GM19397 (cell line): ENCODE measurements at regions not wholly inside any gene's neighbourhood (a gene's known extent, or its start where the extent isn't known, plus 50 kb on each side); places are given as distances from the start of the nearest gene placed in this dataset.

ENCODE experiments used
- ATAC-seq: cut with Tn5 transposase; IDR thresholded peaks from one replicate; pipeline ENCODE4 v1.9.1; 2021; ENCODE audit warnings: mild to moderate bottlenecking, moderate library complexity; ENCODE audit not compliant: unreplicated experiment

DNA sequence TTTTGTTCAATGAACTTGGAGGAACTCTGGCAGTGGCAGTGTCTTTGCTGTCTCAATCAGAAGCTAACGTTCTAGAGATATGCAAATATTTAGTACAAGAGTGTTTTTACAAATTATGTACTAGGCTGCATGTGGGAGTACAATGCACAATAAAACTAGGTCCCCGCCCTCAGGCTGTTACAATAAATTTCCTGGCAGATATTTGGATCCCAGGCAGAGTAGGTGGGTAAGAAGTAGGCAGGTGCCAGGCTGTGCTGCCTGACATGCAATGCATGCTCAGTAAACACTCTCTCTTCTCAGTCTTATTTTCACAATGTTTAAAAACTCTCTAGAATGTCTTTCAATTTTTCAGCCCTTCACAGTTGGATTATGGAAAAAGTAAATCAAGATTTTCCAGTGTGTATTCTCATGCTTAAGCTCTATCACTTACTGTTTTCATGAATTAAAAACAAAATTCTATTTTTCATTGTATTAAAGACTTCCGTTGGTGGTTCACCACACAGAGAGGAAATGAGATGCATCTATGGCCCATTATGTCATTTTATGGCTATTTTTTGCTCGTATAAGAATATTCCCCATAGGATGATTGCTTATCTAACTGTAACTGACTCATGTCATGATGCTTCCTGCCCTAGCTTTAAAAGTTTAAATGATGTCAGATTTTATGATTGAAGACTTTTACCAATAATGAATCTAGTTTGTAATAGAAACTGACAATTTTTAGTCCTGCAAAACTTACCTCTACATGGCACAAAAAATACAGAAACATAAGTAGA is 346.1 kb downstream of the RND3 start:
- ATAC-seq: no peak

DNA sequence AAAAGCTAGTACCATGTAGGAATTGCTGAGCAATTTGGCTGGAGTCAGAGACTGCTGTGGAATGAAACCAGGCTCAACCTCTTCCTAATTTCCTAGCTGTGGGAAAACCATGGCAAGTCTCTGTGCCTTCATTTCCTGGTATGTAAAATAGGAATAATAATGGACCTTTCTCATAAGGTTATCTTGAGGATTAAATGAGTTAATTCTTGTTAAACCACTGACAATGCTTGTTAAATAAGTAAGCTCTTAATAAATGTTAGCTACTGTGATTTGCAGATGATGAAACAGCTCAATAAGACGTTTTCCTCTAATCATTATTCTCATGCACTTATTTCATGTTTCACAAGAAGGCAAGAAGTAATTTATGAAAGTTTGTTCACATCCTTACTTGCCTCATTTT is 346.7 kb downstream of the RND3 start:
- ATAC-seq: no peak

DNA sequence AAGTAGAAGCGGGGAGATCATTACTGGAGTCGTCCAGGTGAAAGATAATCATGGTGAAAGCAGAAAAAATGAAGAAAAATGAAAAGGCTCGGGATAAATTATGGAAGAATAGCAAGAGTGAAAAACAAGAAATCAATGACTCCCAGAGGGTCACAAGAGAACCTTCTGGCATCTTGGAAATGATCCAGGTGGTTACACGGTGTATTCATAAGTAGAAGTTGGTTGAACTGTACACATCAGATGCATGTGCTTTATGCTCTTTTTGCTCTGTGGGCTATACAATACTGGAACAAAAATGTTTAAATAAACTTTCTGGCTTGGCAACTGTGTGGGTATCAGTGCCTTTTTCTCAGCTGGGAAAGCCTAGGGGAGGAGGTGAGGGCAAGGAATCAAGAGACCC is 348.9 kb downstream of the RND3 start:
- ATAC-seq: no peak

DNA sequence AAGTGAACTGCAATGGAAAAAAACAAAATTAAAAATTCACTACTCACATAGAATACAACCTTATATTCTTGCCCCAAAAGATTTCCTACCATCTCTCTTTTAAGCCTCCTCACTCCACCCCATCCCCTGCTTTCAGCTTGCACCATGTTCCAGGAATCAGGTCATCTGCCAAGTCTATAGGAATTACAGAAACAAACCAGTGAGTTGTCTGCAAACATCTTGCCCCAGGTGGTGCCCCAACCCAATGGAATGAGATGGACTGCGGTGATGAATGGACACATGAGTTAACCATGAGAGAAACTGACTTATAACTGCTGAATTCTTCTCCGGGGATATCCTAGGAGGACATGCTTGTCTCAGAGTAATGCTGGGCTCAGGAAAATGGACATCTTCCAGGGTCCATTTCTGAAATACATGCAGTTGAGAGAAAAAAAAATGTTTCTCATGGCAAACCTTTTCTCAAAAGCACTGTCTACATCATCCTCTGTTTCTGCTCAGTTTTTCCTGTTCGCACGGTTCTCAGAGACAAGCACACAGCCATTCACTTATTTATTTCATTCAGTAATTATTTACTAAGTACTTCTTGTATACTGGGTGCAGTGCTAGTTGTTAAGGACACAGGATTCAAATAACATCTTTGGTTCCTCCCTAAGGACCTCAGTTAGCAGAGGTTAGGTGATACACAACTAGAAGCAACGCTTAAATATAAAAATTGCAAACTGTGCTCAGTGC is 350.0 kb downstream of the RND3 start:
- no peak for ATAC-seq

DNA sequence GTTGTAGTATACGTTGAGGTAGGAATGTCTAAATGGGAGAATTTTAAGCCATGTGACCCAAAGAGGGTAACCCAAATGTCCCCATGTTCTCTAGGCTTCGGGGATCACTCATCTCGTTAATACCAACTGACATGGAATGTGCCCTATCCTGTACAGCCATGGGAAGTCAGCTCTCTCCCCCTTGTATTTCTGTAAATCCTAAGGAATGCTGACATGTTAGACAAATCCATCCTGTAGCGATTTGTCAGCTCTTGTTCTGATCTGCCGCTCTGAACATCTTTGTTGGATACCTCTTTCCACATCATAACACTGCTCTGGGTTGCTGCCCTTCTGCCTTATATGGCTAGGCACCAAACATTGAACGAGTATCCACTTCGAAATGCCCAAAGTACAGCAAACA is 350.6 kb downstream of the RND3 start:
- no peak for ATAC-seq

DNA sequence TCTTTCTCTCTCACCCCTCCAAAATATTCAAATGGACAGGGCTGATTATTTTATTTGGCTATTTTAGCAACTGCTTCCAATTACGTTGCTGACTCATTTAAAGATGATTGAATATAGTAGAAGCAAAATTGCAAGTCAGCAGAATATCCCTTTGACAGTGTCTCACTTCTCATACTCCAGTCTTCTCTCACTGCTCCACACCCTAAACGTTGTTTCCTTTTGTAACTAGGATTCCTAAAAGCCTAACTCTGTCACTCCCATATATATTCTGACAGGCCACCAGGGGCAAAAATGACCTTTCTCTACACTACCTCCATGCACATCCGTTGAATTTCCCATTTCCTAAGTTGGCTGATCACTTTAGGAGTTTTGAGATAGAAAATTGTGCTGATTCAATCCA is 351.1 kb downstream of the RND3 start:
- no peak for ATAC-seq

DNA sequence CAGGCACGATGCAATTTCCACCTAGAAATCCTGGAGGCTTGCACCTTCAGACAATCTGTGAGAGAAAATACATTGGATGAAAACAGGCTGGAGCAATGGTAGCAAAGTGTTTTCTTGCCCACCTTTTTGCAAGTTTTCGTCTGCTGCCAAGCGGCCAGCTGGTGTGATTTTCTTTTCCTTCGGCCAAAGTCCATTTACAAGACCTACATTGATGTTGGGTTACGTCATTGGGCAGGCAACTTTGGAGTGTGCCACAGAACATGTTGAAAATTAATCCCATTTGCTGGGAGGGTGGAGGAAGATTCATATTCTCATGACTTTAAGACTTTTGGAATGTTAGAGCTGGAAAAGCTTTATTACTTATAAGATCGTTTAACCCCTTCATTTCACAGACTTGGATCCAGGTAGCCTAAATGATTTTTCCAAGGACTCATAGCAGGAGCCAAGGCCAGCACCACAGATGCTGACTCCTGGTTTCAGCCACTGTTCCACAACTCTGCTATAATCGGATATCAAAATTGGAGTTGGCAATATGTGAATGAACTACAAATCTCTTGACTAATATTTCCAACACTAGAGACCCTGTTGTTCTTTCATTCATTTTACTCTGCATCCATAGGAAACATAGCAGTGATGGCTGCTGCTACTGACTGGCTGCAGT is 352.1 kb downstream of the RND3 start:
- ATAC-seq: no peak

DNA sequence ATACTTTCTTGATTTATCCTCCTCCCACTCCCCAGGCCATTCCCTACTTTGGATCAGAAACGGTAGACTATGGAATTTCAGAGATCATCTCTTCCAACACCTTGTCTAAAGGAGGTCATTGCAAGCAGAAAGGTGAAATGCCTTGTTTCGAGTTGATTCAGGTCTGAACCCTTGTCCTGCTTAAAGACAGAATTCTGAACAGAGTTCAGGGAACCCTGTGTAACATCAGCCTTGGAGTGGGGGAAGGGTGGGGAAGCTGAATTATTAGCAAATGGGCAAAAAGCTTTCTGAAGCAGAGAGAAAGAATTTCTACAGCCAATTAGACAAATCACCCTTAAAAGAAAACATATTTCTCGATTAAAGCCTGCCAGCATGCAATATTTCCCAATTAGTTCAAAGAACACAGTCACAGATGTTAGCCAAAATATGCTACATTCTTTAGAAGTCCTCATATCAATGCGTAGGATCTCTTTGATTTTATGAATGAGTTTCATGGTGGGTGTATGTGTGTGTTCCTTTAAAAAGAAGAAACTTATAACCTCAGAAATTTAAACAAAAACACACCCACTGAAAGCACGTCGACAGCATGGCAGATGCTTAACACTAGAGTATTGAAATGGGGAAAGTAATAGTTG is 353.1 kb downstream of the RND3 start:
- ATAC-seq: no peak

DNA sequence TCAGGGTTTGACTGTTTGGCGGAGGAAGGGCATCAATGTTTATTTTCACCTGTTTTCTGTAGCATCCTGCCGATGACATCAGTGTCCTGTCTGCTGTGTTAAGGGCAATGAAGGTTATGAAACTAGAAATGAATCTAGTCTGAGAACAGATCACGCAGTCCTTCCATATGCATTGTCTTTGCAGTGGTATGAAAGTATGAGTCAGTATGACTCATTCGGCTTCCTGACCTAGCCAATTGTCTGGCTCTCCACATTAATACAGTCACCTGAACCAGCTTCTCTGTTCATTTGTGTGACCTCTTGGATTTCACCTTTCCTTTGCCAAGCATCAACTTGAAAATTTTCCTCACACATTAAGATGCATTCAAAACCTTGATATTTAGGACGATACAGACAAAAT is 353.8 kb downstream of the RND3 start:
- no peak for ATAC-seq

DNA sequence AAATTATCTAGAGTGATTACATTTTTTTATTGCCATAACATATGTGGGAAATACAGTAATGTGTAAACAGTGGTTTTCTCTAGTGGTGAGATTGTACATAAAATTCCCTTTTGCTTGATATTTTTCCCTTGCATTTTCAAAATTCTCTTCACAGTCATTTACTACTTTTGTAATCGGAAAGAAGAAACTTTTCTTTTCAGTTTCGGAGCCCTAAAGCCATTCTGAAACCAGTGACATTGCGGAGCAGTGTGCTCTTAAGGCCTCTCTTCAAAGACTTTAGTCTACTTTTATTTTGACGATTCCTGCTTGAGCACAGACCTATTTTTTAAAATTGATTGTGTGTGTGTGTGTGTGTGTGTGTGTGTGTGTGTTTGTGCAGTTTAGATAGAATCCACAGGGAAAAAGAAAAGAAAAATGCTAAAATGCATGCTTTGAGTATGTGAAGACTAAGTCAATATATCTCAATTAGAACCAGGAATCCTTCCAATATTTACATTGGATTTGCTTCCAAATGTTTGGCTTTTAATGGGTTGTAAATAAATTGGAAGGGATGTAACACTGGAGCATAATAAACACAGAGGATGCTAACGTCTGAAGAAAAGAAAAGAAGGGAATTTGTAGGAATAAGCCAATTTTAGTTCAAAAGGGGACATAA is 357.4 kb downstream of the RND3 start:
- ATAC-seq: no peak

DNA sequence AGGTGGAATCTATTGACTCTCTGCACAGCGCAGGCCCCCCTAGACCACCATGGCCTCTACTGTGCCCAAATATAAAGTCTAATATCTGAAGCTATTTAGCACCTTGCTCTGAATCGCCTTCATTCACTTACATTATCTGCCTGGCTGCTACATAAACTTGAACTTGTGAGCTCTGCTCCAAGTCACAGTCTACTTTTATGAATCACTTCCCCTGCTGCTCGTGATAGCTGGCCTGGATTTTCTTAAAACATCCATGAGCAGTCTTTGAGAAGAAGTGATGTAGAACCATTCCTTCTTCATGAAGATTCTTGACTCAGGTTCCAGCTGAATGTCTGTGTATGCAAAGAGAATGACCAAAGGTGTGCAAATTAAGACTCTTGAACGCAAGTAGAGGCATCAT is 359.5 kb downstream of the RND3 start:
- ATAC-seq: no peak

DNA sequence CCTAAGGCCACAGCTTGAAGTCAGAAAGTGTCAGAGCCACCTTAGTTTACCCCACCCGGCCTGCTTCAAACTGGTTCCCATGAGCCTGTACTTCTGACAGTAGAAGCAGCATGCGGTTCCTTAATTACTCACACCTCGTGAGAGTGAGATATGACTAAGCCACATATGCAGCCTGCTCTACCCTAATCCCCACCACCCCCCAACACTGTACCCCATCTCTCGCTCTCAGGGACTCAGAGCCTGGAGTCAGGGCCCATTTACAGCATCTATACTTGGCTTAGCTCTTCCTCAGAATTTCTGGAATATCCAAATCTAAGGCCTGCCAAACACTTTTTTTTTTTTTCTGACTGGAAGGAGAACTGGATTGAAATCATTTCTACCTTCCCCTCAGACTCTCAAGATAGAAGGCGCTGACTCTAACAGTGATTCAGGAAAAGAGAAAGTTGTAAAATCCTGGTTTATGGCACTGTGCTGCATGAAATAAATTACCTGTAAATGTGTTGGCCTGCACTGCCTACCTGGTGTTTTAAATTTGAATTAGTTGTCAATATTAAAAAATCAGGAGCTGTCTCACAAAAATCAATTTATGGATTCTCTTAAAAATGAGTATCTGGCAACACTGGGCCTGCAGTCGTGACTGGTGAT is 360.0 kb downstream of the RND3 start:
- ATAC-seq: no peak

DNA sequence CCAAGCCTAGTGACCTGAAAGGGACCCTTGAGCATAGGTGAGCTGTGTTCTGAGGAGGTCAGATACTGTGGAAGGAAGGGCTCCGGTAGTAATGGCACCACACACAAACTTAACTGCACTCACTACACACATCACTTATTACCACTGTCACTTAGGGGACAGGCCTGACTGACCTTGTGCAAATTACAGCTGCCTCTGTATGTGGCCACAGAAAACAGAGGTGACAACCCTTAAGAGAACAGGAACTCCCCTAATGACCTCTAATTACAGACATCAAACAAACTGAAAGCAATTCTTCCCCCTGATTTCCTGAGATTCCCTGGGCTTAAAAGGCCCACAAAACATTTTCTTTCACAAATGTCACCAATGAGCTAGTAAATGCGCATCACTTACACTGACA is 360.6 kb downstream of the RND3 start:
- ATAC-seq: no peak

DNA sequence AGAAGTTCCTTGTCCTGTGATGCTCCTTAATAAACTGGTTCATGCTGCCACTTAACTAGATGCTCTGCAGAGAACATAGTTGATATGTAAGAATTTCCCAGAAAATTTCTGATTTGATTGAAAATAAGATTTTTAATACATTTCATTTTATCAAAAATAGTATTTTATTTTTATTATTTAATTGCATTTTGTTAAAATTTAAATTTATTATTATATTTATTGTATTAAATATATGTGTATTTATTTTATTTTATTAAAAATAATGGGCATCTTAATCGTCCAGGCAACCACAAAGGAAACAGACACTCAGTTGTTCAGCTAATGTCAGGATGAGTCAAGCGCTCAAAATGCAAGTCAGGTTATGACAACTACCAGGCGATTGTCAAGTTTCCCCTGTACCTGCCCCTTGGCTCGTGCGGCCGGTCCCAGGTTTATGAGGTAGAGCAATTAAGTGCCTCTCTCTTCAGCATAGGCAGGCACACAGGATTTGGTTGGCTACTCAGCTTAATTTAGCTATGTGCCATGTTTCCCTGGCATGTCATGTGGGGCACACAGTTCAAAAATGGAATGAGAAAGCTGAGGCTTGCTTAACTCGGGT is 361.2 kb downstream of the RND3 start:
- no peak for ATAC-seq

DNA sequence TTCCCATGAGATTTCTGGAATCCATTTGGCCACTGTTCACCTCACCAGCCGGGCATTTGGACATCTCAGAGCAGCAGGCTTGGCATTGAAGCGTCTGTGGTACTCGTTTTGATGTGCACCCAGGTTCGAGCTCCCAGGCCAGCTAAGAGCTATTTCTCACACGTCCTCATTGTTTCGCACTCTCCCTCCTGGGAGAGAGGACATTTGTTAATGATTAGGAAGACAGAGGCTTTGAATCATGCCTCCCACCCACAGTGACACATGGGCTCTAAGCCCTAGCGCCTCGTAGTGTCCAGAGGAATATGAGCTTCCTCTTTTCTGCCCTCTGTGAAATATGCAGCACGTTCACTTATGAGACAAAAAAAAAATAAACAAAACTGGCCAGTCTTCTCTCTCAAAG is 361.8 kb downstream of the RND3 start:
- ATAC-seq: no peak

DNA sequence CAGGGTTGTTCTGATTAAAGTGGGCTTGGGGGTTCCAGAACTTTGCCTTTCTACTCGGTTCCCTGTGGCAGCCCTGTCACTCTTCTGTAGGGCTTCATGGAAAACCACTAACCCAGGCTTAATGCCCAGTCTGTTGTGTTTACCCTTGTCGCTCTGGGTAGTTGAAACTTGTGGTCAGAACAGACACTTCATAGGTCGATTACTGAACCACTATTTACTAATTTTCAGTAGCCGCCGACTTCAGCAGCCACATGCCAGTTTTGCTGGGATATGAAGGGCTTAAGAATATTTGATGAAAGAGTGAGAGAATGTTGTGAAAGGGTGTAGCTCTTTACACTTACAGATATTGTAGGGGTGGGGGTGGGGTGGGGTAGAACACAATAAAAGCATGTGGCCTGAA is 362.3 kb downstream of the RND3 start:
- ATAC-seq: no peak

DNA sequence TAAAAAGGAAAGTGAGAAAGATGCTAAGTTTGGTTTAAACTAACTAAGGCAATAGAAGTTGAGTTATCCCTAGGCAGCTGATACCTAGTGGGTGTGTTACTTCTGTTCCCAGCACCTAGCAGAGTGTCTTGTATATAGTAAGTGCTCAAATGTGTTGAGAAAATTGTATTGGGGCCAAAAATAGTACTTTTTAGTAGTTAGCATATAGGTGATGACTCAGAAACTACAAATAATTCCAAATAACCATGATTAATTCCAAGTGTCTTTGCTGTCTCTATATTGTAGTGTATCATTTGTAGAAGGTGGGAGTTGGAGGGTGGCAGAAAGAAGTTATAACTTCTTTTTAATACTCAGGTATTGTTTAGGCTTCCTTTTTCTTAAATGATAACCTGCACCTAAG is 362.7 kb downstream of the RND3 start:
- ATAC-seq: no peak

DNA sequence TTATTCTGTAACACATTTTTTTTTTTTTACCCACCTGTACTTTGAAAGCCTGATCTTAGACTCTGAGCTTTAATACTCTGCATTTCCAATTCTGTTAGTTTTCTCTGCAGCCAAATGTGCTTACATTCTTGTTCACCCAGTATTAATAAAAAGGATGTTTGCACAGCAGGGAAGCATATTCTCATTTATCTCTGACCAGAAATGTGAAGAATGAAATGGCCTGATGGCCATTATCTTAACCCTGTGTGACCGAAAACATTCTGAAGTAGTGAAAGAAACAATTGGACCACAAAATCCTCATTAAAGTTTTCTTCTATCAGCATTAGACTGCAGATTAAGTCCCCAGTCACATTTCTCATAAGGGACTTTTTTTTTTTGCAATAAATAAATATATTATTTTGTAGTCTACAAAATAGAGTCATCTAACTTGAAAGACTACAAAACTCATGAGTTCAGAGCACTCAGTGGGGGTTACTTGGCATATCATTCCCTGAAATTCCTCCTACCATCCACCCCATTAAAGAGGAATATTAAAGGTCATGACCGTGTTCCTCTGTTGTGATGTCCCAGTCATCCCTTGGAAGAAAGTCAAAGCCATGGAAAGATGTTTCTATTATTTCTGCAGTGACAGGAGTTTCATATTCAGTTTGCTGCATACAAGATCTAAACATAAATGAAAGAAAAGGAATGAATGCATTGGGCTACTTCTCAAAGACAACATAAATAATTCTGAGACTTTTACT is 364.4 kb downstream of the RND3 start:
- ATAC-seq: no peak

DNA sequence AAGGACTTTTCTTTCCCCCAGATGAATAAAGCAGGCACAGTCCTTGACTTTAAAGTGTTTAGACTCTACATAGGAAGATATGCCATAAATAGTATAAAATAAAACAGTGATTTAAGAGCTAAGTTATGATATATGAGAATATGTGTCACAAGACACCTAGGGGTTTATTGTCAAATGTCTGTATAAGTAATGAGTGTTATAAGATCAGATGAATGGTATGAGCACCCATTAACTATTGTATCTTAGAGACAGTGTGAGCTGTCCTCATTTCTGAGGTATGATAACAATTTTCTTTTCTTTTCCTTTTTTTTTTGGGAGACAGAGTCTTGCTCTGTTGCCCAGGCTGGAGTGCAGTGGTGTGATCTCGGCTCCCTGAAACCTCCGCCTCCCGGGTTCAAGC is 365.3 kb downstream of the RND3 start:
- ATAC-seq: no peak
